Common myeloid progenitor, CD34-positive (primary cell): ENCODE measurements at regions not wholly inside any gene's neighbourhood (a gene's known extent, or its start where the extent isn't known, plus 50 kb on each side); places are given as distances from the start of the nearest gene placed in this dataset.

Experiments
- CTCF ChIA-PET: fragments of 350-600 bp; sonication (Branson Sonifier 250); formaldehyde crosslinking; loops from one replicate; lab custom pipeline; 2021; ENCODE audit warnings: antibody characterized with exemption; lab: Charles Lee
- POLR2A ChIA-PET: fragments of 350-600 bp; sonication (Branson Sonifier 250); formaldehyde crosslinking; loops from one replicate; lab custom pipeline; 2021; ENCODE audit warnings: antibody characterized with exemption; lab: Charles Lee
- DNase-seq, 3 donors: peaks; one replicate each; pipeline versions ENCODE4 v3.0.0 to v3.0.0-alpha.2; 2013
- H3K27ac ChIP-seq, 2 experiments: 1 replicate in 1 of 2; 2 replicates in 1 of 2; pipeline ENCODE4 v1.7.0; 2013; ENCODE audit warnings: inconsistent platforms in 2 of 2, low read length in 2 of 2, mild to moderate bottlenecking in 2 of 2, low read depth in 1 of 2, moderate library complexity in 1 of 2; ENCODE audit not compliant: severe bottlenecking in 2 of 2, insufficient read depth in 1 of 2, poor library complexity in 1 of 2
- H3K27me3 ChIP-seq, 5 experiments: replicated peaks in 2 of 5; 1 replicate in 3 of 5; 2 replicates in 2 of 5; pipeline versions ENCODE4 v1.6.1 to v1.7.0; 2013; ENCODE audit warnings: low read length in 4 of 5, mild to moderate bottlenecking in 2 of 5, moderate library complexity in 2 of 5, inconsistent platforms in 1 of 5; ENCODE audit not compliant: insufficient read depth in 5 of 5, control insufficient read depth in 4 of 5
- H3K36me3 ChIP-seq, 4 experiments: 1 replicate in 2 of 4; 2 replicates in 2 of 4; pipeline versions ENCODE4 v1.6.1 to v1.7.0; 2013; ENCODE audit warnings: low read length in 3 of 4, control low read depth in 1 of 4, mild to moderate bottlenecking in 1 of 4; ENCODE audit not compliant: control insufficient read depth in 4 of 4, insufficient read depth in 4 of 4
- H3K4me1 ChIP-seq, 4 experiments: 1 replicate in 3 of 4; 2 replicates in 1 of 4; pipeline versions ENCODE4 v1.6.1 to v1.7.1; 2013; ENCODE audit warnings: low read length in 3 of 4, mild to moderate bottlenecking in 3 of 4, control low read depth in 1 of 4, inconsistent platforms in 1 of 4, moderate library complexity in 1 of 4; ENCODE audit not compliant: control insufficient read depth in 4 of 4, insufficient read depth in 4 of 4; ENCODE audit errors: control extremely low read depth in 1 of 4
- H3K4me3 ChIP-seq, 7 experiments: 1 replicate in 4 of 7; 2 replicates in 3 of 7; pipeline versions ENCODE4 v1.5.1 to v1.7.0; 2013; ENCODE audit warnings: mild to moderate bottlenecking in 7 of 7, low read length in 6 of 7, moderate library complexity in 6 of 7, inconsistent platforms in 2 of 7, low read depth in 2 of 7, control low read depth in 1 of 7; ENCODE audit not compliant: insufficient read depth in 4 of 7, control insufficient read depth in 1 of 7; ENCODE audit errors: extremely low read depth in 1 of 7
- H3K9me3 ChIP-seq, 5 experiments: 1 replicate in 4 of 5; 2 replicates in 1 of 5; pipeline versions ENCODE4 v1.6.1 to v1.7.1; 2013; ENCODE audit warnings: low read length in 4 of 5, mild to moderate bottlenecking in 2 of 5, inconsistent platforms in 1 of 5, low read depth in 1 of 5, moderate library complexity in 1 of 5; ENCODE audit not compliant: control insufficient read depth in 4 of 5, insufficient read depth in 2 of 5; ENCODE audit errors: control extremely low read depth in 1 of 5
- WGBS: methylation state at CpG from one replicate; pipeline ENCODE4 v1.1.5; 2013; ENCODE audit not compliant: insufficient coverage; 5-methylcytosine and 5-hydroxymethylcytosine counted together

GRCh38 chr7:46738165-46738564 lies 817.1 kb upstream of the IGFBP3 start:
- CTCF ChIA-PET, result no interaction called here
- no peaks in the 10 kb centered on the region for H3K27me3 ChIP-seq
- no peak for DNase-seq
- peaks cover 0 to 2% (median 0%) of the 10 kb centered on the region in 5 experiments for H3K9me3 ChIP-seq
- H3K4me3 ChIP-seq, result no peak overlapping the region
- H3K27ac ChIP-seq, result no peak overlapping the region
- H3K4me1 ChIP-seq, result no peaks in the 10 kb centered on the region
- POLR2A ChIA-PET, result no interaction called here
- no CpG with 5 or more reads among the region's 5 CpGs for WGBS
- no peaks in the 10 kb centered on the region for H3K36me3 ChIP-seq

GRCh38 chr7:46725838-46726237 lies 804.8 kb upstream of the IGFBP3 start:
- Histone ChIP-seq H3K36me3 (no peaks in the 10 kb centered on the region), H3K27ac (no peak overlapping the region), H3K4me1 (no peaks in the 10 kb centered on the region), H3K27me3 (no peaks in the 10 kb centered on the region), H3K4me3 (no peak overlapping the region), H3K9me3 (peaks cover 0 to 4% (median 0%) of the 10 kb centered on the region in 5 experiments)
- ChIA-PET POLR2A (no interaction called here), CTCF (no interaction called here)
- no peak for DNase-seq

- POLR2A ChIA-PET, result no interaction called here
- no peak for DNase-seq
Measured at GRCh38 chr7:46725136-46725535, 804.1 kb upstream of the IGFBP3 start.

GRCh38 chr7:46723742-46724141 lies 802.7 kb upstream of the IGFBP3 start:
- H3K4me3 ChIP-seq, result no peak overlapping the region
- no peaks in the 10 kb centered on the region for H3K36me3 ChIP-seq
- no peaks in the 10 kb centered on the region for H3K4me1 ChIP-seq
- H3K9me3 ChIP-seq, result peaks cover 0 to 4% (median 0%) of the 10 kb centered on the region in 5 experiments
- ChIA-PET POLR2A (no interaction called here), CTCF (no interaction called here)
- WGBS, result 100% methylated on average over 1 of the region's 4 CpGs
- H3K27me3 ChIP-seq, result no peaks in the 10 kb centered on the region
- DNase-seq, result no peak
- no peak overlapping the region for H3K27ac ChIP-seq

More at GRCh38 chr7:46725136-46725535, 804.1 kb upstream of the IGFBP3 start:
- H3K27ac ChIP-seq, result no peak overlapping the region
- 83% methylated on average over 2 of the region's 2 CpGs for WGBS
- H3K4me3 ChIP-seq, result no peak overlapping the region
- no peaks in the 10 kb centered on the region for H3K36me3 ChIP-seq
- CTCF ChIA-PET, result no interaction called here
- peaks cover 0 to 4% (median 0%) of the 10 kb centered on the region in 5 experiments for H3K9me3 ChIP-seq
- H3K27me3 ChIP-seq, result no peaks in the 10 kb centered on the region
- no peaks in the 10 kb centered on the region for H3K4me1 ChIP-seq

- Histone ChIP-seq H3K9me3 (peaks cover 0 to 4% (median 0%) of the 10 kb centered on the region in 5 experiments), H3K27ac (no peak overlapping the region), H3K27me3 (no peaks in the 10 kb centered on the region), H3K4me1 (peaks cover 0 to 4% (median 0%) of the 10 kb centered on the region in 4 experiments), H3K4me3 (no peak overlapping the region), H3K36me3 (no peaks in the 10 kb centered on the region)
- DNase-seq, result no peak
- WGBS, result 100% methylated on average over 6 of the region's 7 CpGs
- ChIA-PET CTCF (no interaction called here), POLR2A (no interaction called here)
Measured at GRCh38 chr7:46723003-46723402, 801.9 kb upstream of the IGFBP3 start.

GRCh38 chr7:46720761-46721160 lies 799.7 kb upstream of the IGFBP3 start:
- ChIA-PET POLR2A (no interaction called here), CTCF (no interaction called here)
- WGBS, result 50% methylated on average over 2 of the region's 2 CpGs
- no peak for DNase-seq
- H3K4me3 ChIP-seq, result no peak overlapping the region
- H3K36me3 ChIP-seq, result no peaks in the 10 kb centered on the region
- H3K27me3 ChIP-seq, result no peaks in the 10 kb centered on the region
- peaks cover 0 to 13% (median 2%) of the 10 kb centered on the region in 4 experiments for H3K4me1 ChIP-seq
- no peak overlapping the region for H3K27ac ChIP-seq
- peaks cover 0 to 4% (median 0%) of the 10 kb centered on the region in 5 experiments for H3K9me3 ChIP-seq

- DNase-seq, result no peak
- ChIA-PET CTCF (no interaction called here), POLR2A (no interaction called here)
- no peak overlapping the region for H3K4me3 ChIP-seq
- H3K9me3 ChIP-seq, result peaks cover 0 to 4% (median 0%) of the 10 kb centered on the region in 5 experiments
- peaks cover 0 to 13% (median 2%) of the 10 kb centered on the region in 4 experiments for H3K4me1 ChIP-seq
- no CpG with 5 or more reads among the region's 1 CpG for WGBS
- H3K27me3 ChIP-seq, result no peaks in the 10 kb centered on the region
- H3K27ac ChIP-seq, result no peak overlapping the region
- H3K36me3 ChIP-seq, result no peaks in the 10 kb centered on the region
Measured at GRCh38 chr7:46719616-46720015, 798.5 kb upstream of the IGFBP3 start.
